HG03520 (cell line): ENCODE measurements at regions not wholly inside any gene's neighbourhood (a gene's known extent, or its start where the extent isn't known, plus 50 kb on each side); places are given as distances from the start of the nearest gene placed in this dataset.

ENCODE experiments used
- ATAC-seq: cut with Tn5 transposase; IDR thresholded peaks from one replicate; pipeline ENCODE4 v1.9.1; 2021; ENCODE audit warnings: mild to moderate bottlenecking, moderate library complexity; ENCODE audit not compliant: unreplicated experiment

DNA sequence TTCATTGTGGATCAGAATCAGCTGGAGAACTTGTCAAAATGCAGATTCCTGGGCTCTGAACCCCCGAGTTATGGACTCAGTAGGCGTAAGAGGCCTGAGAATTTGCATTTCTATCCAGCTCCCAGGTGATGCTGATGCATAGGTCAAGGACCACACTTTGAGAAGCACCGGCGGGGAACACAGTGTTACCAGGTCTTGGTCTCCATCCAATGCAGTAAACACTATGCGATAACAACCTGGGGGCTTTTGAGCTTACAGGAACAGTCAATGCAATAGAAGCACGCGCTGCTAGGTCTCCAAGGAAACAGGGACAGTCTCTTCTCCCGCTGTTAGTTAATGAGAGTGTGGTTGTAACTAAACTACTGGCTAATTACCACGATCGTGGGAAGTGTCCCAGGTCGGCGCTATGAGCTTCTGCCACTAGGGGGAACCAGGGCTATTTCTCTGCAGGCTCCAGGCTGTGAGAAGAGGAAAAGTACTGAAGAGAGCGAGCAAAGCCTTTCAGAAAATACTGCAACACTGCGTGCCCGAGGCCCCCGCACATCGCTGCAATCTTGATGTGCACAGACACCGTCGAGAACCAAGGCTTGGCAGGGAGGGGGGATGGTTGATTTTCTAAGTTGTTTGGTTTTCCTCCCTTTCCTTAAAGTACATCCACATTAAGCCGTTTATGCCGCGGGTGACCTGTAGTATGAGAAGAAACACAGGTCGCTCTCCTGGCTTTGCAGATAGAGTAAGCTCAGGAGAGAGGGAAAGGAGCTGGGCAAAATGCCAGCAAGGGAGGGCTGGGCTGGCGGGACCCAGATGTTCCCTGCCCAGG, 52.0 kb upstream of the KCNA1 start:
- ATAC-seq, result no peak

GRCh38 chr12:4858386-4858785, 51.3 kb upstream of the KCNA1 start:
- no peak for ATAC-seq

GRCh38 chr12:4859478-4860210, 50.1 kb upstream of the KCNA1 start:
- ATAC-seq, result no peak
